Fibroblast of skin of back (primary cell): ENCODE measurements at regions not wholly inside any gene's neighbourhood (a gene's known extent, or its start where the extent isn't known, plus 50 kb on each side); places are given as distances from the start of the nearest gene placed in this dataset.
A peak's percentile ranks its signal among the peaks of the same experiment; 100 is the strongest.

Experiments used
- DNase-seq: peaks from one replicate; pipeline ENCODE4 v3.0.0-alpha.2; 2013

- DNase-seq, result no peak
These were observed 268.8 kb downstream of the CENPW start for GRCh38 chr6:126608681-126609080.

- no peak for DNase-seq
These were observed 275.0 kb downstream of the CENPW start for GRCh38 chr6:126614642-126615504.

DNA sequence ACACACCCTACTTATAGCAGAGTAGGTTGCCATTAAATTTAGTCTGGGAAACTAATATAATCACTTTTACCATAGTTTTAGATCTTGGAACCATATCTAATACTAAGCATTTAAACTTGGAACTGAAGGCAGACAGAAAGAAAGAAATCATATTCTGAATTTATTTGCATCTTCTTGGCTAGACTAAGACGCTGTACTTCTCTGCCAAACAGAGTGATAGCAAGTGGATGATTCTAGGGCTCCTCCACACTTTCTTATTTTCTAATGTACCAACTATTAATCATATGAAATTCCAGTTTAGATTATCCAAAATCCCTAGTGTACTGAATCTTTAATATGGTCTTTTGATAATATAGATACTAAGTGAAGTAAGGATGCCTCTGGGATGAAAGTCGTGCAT is 277.0 kb downstream of the CENPW start:
- DNase-seq, result no peak

GRCh38 chr6:126618639-126619343 is 278.9 kb downstream of the CENPW start:
- no peak for DNase-seq

- no peak for DNase-seq
These were observed 280.8 kb downstream of the CENPW start for GRCh38 chr6:126620719-126621118.

- peak; percentile 64 for DNase-seq
These were observed 285.1 kb downstream of the CENPW start for GRCh38 chr6:126625019-126625418.

GRCh38 chr6:126628125-126628524 is 288.2 kb downstream of the CENPW start:
- DNase-seq, result no peak

GRCh38 chr6:126631363-126631762 is 291.4 kb downstream of the CENPW start:
- no peak for DNase-seq

GRCh38 chr6:126632271-126632670 is 292.4 kb downstream of the CENPW start:
- DNase-seq, result no peak

DNA sequence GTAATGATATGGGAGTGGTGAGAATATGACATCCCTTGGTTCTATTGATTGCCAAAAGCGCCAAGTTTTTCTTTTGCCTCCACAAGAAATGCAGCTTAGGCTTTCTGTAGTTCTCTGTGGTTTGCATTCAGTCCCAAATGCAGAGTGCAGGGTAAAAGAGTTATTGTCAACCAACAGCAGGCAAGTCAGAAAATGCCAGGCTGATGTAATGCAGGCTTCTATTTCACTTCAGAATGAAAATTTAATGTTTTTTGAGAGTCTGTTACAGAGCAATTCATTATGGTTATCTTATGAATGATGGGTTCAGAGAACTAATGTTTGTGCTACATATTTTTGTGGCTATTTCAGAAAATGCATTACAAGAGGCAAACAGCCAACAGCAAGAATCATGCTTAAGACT is 293.5 kb downstream of the CENPW start:
- DNase-seq, result no peak

GRCh38 chr6:126640356-126640755 is 300.4 kb downstream of the CENPW start:
- no peak for DNase-seq

DNA sequence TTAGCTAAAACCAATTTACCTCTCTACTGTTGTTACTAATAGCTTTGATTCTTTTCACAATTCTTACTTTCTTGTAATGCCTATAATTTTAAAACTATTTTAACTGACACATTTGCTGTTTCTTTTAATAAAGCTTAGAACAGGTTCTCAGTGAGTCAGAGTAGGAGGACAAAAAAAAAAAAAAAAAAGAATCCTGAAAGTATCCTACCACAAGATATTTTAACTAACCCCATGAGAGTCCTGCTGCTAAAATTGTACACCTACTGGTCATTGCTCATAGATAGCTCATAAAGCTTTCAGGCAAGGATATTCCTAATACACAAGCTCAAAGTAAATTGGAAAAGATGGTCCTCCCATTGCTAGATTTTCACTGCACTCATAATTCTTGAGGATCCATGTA is 301.0 kb downstream of the CENPW start:
- DNase-seq, result no peak

- DNase-seq, result no peak
These were observed 301.7 kb downstream of the CENPW start for GRCh38 chr6:126641641-126642040.

- no peak for DNase-seq
These were observed 303.4 kb downstream of the CENPW start for GRCh38 chr6:126643352-126643751.

- no peak for DNase-seq
These were observed 311.0 kb downstream of the CENPW start for GRCh38 chr6:126650931-126651330.

- peak; percentile 37 for DNase-seq
These were observed 317.8 kb downstream of the CENPW start for GRCh38 chr6:126657561-126658175.

GRCh38 chr6:126660376-126660775 is 320.5 kb downstream of the CENPW start:
- DNase-seq, result no peak

- DNase-seq, result peak; percentile 96
These were observed 321.7 kb downstream of the CENPW start for GRCh38 chr6:126661646-126662045.

DNA sequence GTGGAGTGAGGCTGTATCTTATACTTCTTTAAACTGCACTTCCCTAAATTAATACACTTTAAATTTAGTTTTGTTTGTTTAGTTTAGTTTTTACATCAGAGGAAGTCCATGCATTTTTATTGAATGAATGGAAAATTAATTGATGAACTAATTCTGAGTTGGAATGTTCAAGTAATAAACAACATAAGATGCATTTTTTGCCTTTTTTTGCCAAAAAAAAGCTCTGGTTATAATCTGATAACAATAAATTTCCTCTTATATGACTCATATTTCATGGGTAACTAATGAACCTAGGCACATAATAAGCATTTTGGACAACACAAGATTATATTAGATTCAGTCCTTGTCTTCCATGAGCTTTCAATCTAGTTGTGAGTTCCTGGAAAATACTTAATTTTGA is 323.1 kb downstream of the CENPW start:
- no peak for DNase-seq

GRCh38 chr6:126664271-126664670 is 324.4 kb downstream of the CENPW start:
- DNase-seq, result peak; percentile 47

- peak; percentile 78 for DNase-seq
These were observed 325.6 kb downstream of the CENPW start for GRCh38 chr6:126665551-126665950.

GRCh38 chr6:126667071-126667470 is 327.2 kb downstream of the CENPW start:
- DNase-seq, result no peak

DNA sequence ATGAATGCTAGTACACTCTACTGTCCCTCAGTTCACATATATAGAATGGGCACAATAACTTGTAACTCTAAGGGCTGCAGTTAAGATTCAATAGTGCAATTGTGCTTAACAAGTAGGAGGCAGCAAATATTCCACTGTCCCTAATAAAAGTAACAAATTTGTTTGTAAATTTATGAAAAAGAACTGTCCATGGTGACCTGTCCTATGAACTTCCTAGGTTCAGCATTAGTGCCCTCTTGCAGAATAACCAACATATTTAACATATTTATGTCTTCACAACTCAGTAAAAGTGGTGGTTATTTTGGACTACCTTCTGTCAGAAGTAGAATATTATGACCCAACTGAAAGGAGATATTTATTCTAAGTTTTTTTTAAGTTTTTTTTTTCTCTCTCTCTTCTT is 327.8 kb downstream of the CENPW start:
- DNase-seq, result no peak

DNA sequence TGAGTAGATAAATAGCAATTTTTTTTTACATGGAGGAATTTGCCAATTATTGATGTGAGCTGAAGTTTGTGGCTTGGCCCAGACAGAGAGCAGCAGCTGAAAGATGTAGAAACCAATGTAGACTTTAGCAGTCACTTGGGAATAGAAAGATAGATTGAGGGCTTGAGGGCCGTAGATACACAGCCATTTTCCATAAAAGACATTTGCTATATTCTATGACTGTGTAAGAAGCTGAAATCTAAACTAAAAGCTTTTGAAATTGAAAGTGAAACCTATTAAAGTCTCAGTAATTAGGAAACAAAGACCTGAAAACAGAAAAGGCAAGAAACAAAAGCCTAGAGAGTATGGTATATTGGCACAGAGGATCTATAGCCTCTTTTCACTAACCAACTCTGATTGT is 332.7 kb downstream of the CENPW start:
- peak; percentile 41 for DNase-seq
